Dendritic cell treated with granulocyte-macrophage colony-stimulating factor and Interleukin-4, amounts not matched to agents 40 ng/mL and 50 ng/mL, for 4 days (primary cell): ENCODE measurements at regions not wholly inside any gene's neighbourhood (a gene's known extent, or its start where the extent isn't known, plus 50 kb on each side); places are given as distances from the start of the nearest gene placed in this dataset.

Experiments used
- H3K27ac Mint-ChIP-seq: one replicate; pipeline ENCODE4 v1.8.0; 2022; ENCODE audit warnings: mild to moderate bottlenecking, mixed read lengths
- H3K27me3 Mint-ChIP-seq: one replicate; pipeline ENCODE4 v1.8.0; 2022; ENCODE audit warnings: mild to moderate bottlenecking, mixed read lengths
- H3K36me3 Mint-ChIP-seq: one replicate; pipeline ENCODE4 v1.8.0; 2022; ENCODE audit warnings: low read depth, mixed read lengths
- H3K4me1 Mint-ChIP-seq: one replicate; pipeline ENCODE4 v1.8.0; 2022; ENCODE audit warnings: low read depth, mixed read lengths
- H3K4me3 Mint-ChIP-seq: one replicate; pipeline ENCODE4 v1.8.0; 2022; ENCODE audit warnings: mild to moderate bottlenecking, moderate library complexity, mixed read lengths
- H3K9me3 Mint-ChIP-seq: one replicate; pipeline ENCODE4 v1.8.0; 2022; ENCODE audit warnings: mixed read lengths
- intact Hi-C: fragments of 100-400 bp; cut with micrococcal nuclease; formaldehyde crosslinking; loops from one replicate; pipeline ENCODE4 v1.15.0; 2022

- H3K4me1 Mint-ChIP-seq: no peaks in the 10 kb centered on the region
- peaks cover 45% of the 10 kb centered on the region for H3K27me3 Mint-ChIP-seq
Measured at GRCh38 chr16:86359571-86359970, 150.8 kb upstream of the FOXF1 start.

GRCh38 chr16:86362155-86362849, 148.0 kb upstream of the FOXF1 start:
- no peaks in the 10 kb centered on the region for H3K9me3 Mint-ChIP-seq
- H3K4me1 Mint-ChIP-seq: no peaks in the 10 kb centered on the region
- intact Hi-C loops: no loop called here

More at GRCh38 chr16:86359571-86359970, 150.8 kb upstream of the FOXF1 start:
- Mint-ChIP-seq H3K4me3 (no peak overlapping the region), H3K9me3 (peaks cover 11% of the 10 kb centered on the region), H3K36me3 (no peaks in the 10 kb centered on the region), H3K27ac (no peak overlapping the region)
- intact Hi-C loops: no loop called here

GRCh38 chr16:86363057-86363490, 147.3 kb upstream of the FOXF1 start:
- Mint-ChIP-seq H3K36me3 (no peaks in the 10 kb centered on the region), H3K27ac (no peak overlapping the region), H3K4me1 (no peaks in the 10 kb centered on the region), H3K27me3 (peaks cover 47% of the 10 kb centered on the region), H3K4me3 (no peak overlapping the region), H3K9me3 (no peaks in the 10 kb centered on the region)
- intact Hi-C loops: no loop called here

More at GRCh38 chr16:86362155-86362849, 148.0 kb upstream of the FOXF1 start:
- no peaks in the 10 kb centered on the region for H3K36me3 Mint-ChIP-seq
- H3K27ac Mint-ChIP-seq: no peak overlapping the region
- no peak overlapping the region for H3K4me3 Mint-ChIP-seq
- peaks cover 51% of the 10 kb centered on the region for H3K27me3 Mint-ChIP-seq

GRCh38 chr16:86363836-86364618, 146.3 kb upstream of the FOXF1 start:
- H3K27me3 Mint-ChIP-seq: peaks cover 50% of the 10 kb centered on the region
- H3K4me1 Mint-ChIP-seq: no peaks in the 10 kb centered on the region

DNA sequence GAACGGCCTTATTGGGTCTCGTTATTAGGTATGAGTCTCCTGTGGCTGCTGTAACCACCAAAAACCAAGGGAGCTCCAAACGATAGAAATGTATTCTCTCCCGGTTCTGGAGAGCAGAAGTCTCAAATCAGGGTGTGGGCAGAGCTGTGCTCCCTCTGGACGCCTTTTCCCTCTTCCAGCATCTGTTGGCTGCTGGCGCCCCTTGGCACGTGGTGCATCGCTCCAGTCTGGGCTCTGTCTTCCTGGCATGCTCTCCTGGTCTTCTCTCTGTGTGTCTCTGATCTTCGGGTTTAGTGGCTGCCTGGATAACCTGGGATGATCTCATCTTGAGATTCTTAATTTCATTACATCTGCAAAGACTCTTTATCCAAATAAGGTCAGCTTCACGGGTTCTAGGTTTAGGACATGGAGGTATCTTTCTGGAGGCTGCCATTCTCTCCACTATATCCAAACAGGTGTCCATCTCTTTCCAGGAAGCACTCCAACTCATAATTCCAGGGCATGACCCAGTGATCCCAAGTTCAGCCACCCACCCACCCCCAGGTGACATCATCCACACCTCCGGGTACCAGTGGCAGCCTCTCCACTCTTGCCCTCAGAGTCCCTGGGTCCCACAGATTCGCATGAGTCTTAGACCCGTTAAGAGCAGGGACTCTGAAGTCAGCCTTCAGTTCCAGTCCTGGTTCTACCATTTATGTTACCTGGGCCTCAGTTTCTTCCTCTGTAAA, 145.5 kb upstream of the FOXF1 start:
- Mint-ChIP-seq H3K27ac (no peak overlapping the region), H3K9me3 (no peaks in the 10 kb centered on the region), H3K36me3 (no peaks in the 10 kb centered on the region), H3K27me3 (peaks cover 43% of the 10 kb centered on the region), H3K4me1 (no peaks in the 10 kb centered on the region), H3K4me3 (no peak overlapping the region)
- intact Hi-C loops: no loop called here

More at GRCh38 chr16:86363836-86364618, 146.3 kb upstream of the FOXF1 start:
- Mint-ChIP-seq H3K4me3 (no peak overlapping the region), H3K9me3 (no peaks in the 10 kb centered on the region), H3K27ac (no peak overlapping the region), H3K36me3 (no peaks in the 10 kb centered on the region)
- intact Hi-C loops: no loop called here

DNA sequence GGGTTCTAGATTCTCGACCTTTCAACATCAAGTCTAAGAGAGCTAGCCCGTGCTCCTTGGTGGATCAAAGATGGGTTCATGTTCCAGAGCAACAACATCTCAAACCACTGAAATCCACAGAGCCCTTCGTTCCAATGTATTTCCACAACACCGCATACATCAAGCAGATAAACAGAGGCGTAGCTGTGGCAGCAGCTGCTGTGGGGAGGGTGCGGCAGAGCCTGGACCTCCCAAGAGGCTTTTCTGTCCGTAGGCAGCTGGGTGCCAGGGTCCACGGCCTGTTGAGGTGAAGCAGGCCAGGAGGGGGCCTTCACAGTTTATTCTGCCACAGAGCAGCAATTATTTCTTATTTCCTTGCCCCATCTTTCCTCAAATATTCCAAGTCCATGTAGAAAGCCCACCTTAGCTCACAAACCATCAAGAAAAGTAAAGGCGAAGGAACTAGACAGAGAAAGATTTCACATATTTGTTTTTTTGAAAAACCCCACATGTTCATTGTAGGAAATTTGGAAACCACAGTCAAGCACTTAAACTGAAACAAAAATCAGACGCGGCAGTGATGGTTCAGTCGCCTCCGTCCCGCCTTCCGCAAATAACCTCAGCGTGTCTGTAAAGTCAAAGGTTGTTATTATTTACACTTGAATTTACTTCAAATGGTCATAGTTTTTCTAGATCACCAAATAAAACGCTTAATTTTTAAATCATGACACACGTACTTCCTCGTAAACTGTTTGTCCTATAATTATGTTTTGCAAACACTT, 144.6 kb upstream of the FOXF1 start:
- H3K4me3 Mint-ChIP-seq: no peak overlapping the region
- no peaks in the 10 kb centered on the region for H3K9me3 Mint-ChIP-seq
- H3K4me1 Mint-ChIP-seq: no peaks in the 10 kb centered on the region
- H3K27me3 Mint-ChIP-seq: peaks cover 41% of the 10 kb centered on the region
- H3K36me3 Mint-ChIP-seq: no peaks in the 10 kb centered on the region
- no peak overlapping the region for H3K27ac Mint-ChIP-seq
- intact Hi-C loops: no loop called here

GRCh38 chr16:86366481-86366880, 143.8 kb upstream of the FOXF1 start:
- Mint-ChIP-seq H3K36me3 (no peaks in the 10 kb centered on the region), H3K4me1 (no peaks in the 10 kb centered on the region), H3K9me3 (no peaks in the 10 kb centered on the region), H3K27ac (no peak overlapping the region), H3K27me3 (peaks cover 35% of the 10 kb centered on the region), H3K4me3 (no peak overlapping the region)
- intact Hi-C loops: no loop called here

GRCh38 chr16:86367291-86368072, 142.8 kb upstream of the FOXF1 start:
- Mint-ChIP-seq H3K36me3 (no peaks in the 10 kb centered on the region), H3K9me3 (no peaks in the 10 kb centered on the region), H3K27ac (no peak overlapping the region), H3K4me1 (no peaks in the 10 kb centered on the region), H3K4me3 (no peak overlapping the region), H3K27me3 (peaks cover 27% of the 10 kb centered on the region)
- intact Hi-C loops: no loop called here

- intact Hi-C loops: no loop called here
- no peak overlapping the region for H3K4me3 Mint-ChIP-seq
- H3K27ac Mint-ChIP-seq: no peak overlapping the region
- H3K27me3 Mint-ChIP-seq: peaks cover 20% of the 10 kb centered on the region
- no peaks in the 10 kb centered on the region for H3K4me1 Mint-ChIP-seq
- H3K9me3 Mint-ChIP-seq: no peaks in the 10 kb centered on the region
- H3K36me3 Mint-ChIP-seq: no peaks in the 10 kb centered on the region
Measured at GRCh38 chr16:86368261-86368660, 142.1 kb upstream of the FOXF1 start.

- intact Hi-C loops: no loop called here
Measured at GRCh38 chr16:86370062-86370461, 140.3 kb upstream of the FOXF1 start.

DNA sequence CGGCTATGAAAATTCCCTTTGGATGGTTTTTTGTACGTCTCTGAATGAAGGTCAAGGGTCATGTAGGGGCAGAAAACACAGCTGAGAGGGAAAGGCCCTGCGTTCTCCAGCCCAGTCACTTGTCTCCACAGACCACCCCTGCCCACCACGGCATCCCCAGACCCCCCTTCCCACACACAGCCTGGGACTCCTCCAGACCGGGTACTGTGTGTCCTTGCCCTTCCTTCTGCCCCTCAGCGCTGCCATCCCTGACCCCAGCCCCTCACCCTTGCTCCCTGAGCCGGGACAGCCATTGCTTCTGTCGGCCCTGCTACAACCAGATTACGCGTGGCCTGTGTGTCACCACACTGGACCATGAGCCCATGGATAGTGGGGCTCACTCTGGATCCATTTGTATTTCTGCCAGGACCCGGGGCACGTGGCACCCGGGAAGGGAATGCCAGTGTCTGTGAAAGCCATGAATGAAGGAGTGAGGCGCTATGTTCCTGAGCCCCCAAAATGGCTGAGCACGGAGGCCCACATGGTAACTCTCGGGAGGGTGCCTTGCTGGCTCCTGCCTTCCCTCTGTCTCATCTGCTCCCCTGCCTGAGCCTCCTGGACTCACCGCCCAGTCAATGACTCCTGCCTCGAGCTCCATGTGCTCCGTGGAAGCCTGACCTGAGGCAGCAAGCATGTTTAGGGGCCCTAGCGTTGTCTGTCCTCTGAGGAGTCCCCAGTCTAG, 139.1 kb upstream of the FOXF1 start:
- intact Hi-C loops: no loop called here
- Mint-ChIP-seq H3K4me3 (no peak overlapping the region), H3K9me3 (peaks cover 8% of the 10 kb centered on the region), H3K4me1 (no peaks in the 10 kb centered on the region), H3K27me3 (peaks cover 17% of the 10 kb centered on the region), H3K36me3 (no peaks in the 10 kb centered on the region), H3K27ac (no peak overlapping the region)

More at GRCh38 chr16:86370062-86370461, 140.3 kb upstream of the FOXF1 start:
- Mint-ChIP-seq H3K36me3 (no peaks in the 10 kb centered on the region), H3K27me3 (peaks cover 20% of the 10 kb centered on the region), H3K4me1 (no peaks in the 10 kb centered on the region), H3K9me3 (peaks cover 8% of the 10 kb centered on the region), H3K4me3 (no peak overlapping the region), H3K27ac (no peak overlapping the region)

GRCh38 chr16:86372193-86372592, 138.1 kb upstream of the FOXF1 start:
- intact Hi-C loops: no loop called here
- no peak overlapping the region for H3K4me3 Mint-ChIP-seq
- H3K9me3 Mint-ChIP-seq: peaks cover 8% of the 10 kb centered on the region
- no peak overlapping the region for H3K27ac Mint-ChIP-seq
- H3K4me1 Mint-ChIP-seq: no peaks in the 10 kb centered on the region
- H3K27me3 Mint-ChIP-seq: peaks cover 12% of the 10 kb centered on the region
- no peaks in the 10 kb centered on the region for H3K36me3 Mint-ChIP-seq
